DND-41 (cell line): ENCODE measurements at regions not wholly inside any gene's neighbourhood (a gene's known extent, or its start where the extent isn't known, plus 50 kb on each side); places are given as distances from the start of the nearest gene placed in this dataset.

Experiments
- EZH2 ChIP-seq: IDR thresholded peaks from 3 replicates; pipeline ENCODE4 v1.6.1; 2012; ENCODE audit warnings: borderline replicate concordance, low read depth, mild to moderate bottlenecking, moderate library complexity, low read length, inconsistent platforms; ENCODE audit not compliant: severe bottlenecking
- TF ChIP-seq, protein P1 (sequence below): IDR thresholded peaks from 2 replicates; pipeline ENCODE4 v1.5.1; 2012; ENCODE audit warnings: borderline replicate concordance, low read length, moderate library complexity, mild to moderate bottlenecking; ENCODE audit not compliant: poor library complexity, severe bottlenecking; ENCODE audit errors: extremely low read depth

DNA sequence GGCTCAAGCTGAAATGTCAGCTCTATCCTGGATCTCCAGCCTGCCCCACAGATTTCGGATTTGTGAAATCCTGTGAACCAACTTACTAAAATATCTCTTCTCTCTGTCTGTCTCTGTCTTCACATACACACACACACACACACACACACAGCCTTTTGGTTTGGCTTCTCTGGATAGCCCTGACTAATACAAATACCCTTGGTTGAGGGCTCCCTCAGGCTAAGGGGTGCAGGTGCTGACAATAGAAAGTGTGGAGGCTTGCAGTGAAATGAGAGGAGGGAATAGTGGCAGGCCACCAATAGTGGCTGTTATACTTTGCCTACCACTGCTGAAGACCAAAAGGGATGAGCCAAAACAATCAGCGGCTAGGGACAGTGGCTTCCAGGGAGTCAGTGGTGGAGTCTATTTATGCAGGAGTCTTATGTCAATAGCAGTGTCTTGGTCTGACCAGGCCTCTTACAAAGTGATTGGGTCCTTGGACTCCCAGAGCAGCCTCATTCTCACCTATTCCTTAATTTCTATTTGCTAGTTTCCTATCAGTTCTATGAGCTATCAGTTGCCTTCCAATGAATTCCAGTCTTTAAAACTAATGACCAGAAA lies 93.2 kb upstream of the GAS1 start:
- TF ChIP-seq, protein P1, sequence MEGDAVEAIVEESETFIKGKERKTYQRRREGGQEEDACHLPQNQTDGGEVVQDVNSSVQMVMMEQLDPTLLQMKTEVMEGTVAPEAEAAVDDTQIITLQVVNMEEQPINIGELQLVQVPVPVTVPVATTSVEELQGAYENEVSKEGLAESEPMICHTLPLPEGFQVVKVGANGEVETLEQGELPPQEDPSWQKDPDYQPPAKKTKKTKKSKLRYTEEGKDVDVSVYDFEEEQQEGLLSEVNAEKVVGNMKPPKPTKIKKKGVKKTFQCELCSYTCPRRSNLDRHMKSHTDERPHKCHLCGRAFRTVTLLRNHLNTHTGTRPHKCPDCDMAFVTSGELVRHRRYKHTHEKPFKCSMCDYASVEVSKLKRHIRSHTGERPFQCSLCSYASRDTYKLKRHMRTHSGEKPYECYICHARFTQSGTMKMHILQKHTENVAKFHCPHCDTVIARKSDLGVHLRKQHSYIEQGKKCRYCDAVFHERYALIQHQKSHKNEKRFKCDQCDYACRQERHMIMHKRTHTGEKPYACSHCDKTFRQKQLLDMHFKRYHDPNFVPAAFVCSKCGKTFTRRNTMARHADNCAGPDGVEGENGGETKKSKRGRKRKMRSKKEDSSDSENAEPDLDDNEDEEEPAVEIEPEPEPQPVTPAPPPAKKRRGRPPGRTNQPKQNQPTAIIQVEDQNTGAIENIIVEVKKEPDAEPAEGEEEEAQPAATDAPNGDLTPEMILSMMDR = no peak
- TF ChIP-seq EZH2 = no peak
